COLO668 (cell line): ENCODE measurements at regions not wholly inside any gene's neighbourhood (a gene's known extent, or its start where the extent isn't known, plus 50 kb on each side); places are given as distances from the start of the nearest gene placed in this dataset.
"Not testable (repeated sequence)": the region's sequence is repeated elsewhere in the genome, so short reads cannot be mapped to it uniquely, and the experiment has no call there.

Source experiments
- DNase-seq: peaks from one replicate; lab custom pipeline; 2025; ENCODE audit not compliant: unreplicated experiment; lab: John Stamatoyannopoulos, UW

- no peak for DNase-seq
Measured at GRCh38 chr4:180973894-180974293, 1269.3 kb upstream of the TENM3 start.

- DNase-seq = no peak
Measured at GRCh38 chr4:180990931-180991330, 1252.3 kb upstream of the TENM3 start.

GRCh38 chr4:180993244-180993836, 1249.9 kb upstream of the TENM3 start:
- no peak for DNase-seq

GRCh38 chr4:180994722-180995121, 1248.5 kb upstream of the TENM3 start:
- no peak for DNase-seq

GRCh38 chr4:180999217-180999616, 1244.0 kb upstream of the TENM3 start:
- no peak for DNase-seq

GRCh38 chr4:181004056-181004455, 1239.1 kb upstream of the TENM3 start:
- DNase-seq = no peak

GRCh38 chr4:181006499-181007260, 1236.5 kb upstream of the TENM3 start:
- no peak for DNase-seq

- DNase-seq = no peak
Measured at GRCh38 chr4:181007751-181008150, 1235.5 kb upstream of the TENM3 start.

- no peak for DNase-seq
Measured at GRCh38 chr4:181008164-181008563, 1235.0 kb upstream of the TENM3 start.

GRCh38 chr4:181013162-181013561, 1230.0 kb upstream of the TENM3 start:
- no peak for DNase-seq

- no peak for DNase-seq
Measured at GRCh38 chr4:181017038-181017437, 1226.2 kb upstream of the TENM3 start.

- DNase-seq = no peak
Measured at GRCh38 chr4:181018472-181018871, 1224.7 kb upstream of the TENM3 start.

- no peak for DNase-seq
Measured at GRCh38 chr4:181018913-181019312, 1224.3 kb upstream of the TENM3 start.

GRCh38 chr4:181020456-181020855, 1222.7 kb upstream of the TENM3 start:
- DNase-seq = no peak

- no peak for DNase-seq
Measured at GRCh38 chr4:181021213-181021612, 1222.0 kb upstream of the TENM3 start.

- DNase-seq = not testable (repeated sequence)
Measured at GRCh38 chr4:181030135-181030921, 1212.9 kb upstream of the TENM3 start.

GRCh38 chr4:181030961-181031360, 1212.2 kb upstream of the TENM3 start:
- no peak for DNase-seq

- no peak for DNase-seq
Measured at GRCh38 chr4:181043486-181043885, 1199.7 kb upstream of the TENM3 start.

GRCh38 chr4:181046809-181047208, 1196.4 kb upstream of the TENM3 start:
- no peak for DNase-seq

- DNase-seq = no peak
Measured at GRCh38 chr4:181051931-181052330, 1191.3 kb upstream of the TENM3 start.

- no peak for DNase-seq
Measured at GRCh38 chr4:181061787-181062186, 1181.4 kb upstream of the TENM3 start.

- no peak for DNase-seq
Measured at GRCh38 chr4:181063212-181063611, 1180.0 kb upstream of the TENM3 start.
